Retinal pigment epithelial cell (primary cell): ENCODE measurements at regions not wholly inside any gene's neighbourhood (a gene's known extent, or its start where the extent isn't known, plus 50 kb on each side); places are given as distances from the start of the nearest gene placed in this dataset.

Experiments used
- DNase-seq: peaks from one replicate; pipeline ENCODE4 v3.0.0-alpha.2; 2010; ENCODE audit warnings: low read depth
- H3K4me3 ChIP-seq: 2 replicates; pipeline ENCODE4 v1.5.1; 2011; ENCODE audit warnings: mild to moderate bottlenecking, low read length, control low read depth, moderate library complexity
- CTCF ChIP-seq: conservative IDR thresholded peaks from 2 replicates; pipeline ENCODE4 v1.5.1; 2011; ENCODE audit warnings: low read depth, low read length, control low read depth, inconsistent platforms

GRCh38 chr3:182124716-182125115 is 413.0 kb downstream of the SOX2 start:
- DNase-seq: no peak
- TF ChIP-seq CTCF: no peak
- H3K4me3 ChIP-seq: no peak overlapping the region

GRCh38 chr3:182129740-182130139 is 418.0 kb downstream of the SOX2 start:
- no peak overlapping the region for H3K4me3 ChIP-seq
- TF ChIP-seq CTCF: no peak
- no peak for DNase-seq

GRCh38 chr3:182133752-182134151 is 422.0 kb downstream of the SOX2 start:
- TF ChIP-seq CTCF: no peak
- DNase-seq: no peak
- no peak overlapping the region for H3K4me3 ChIP-seq

- no peak for DNase-seq
- TF ChIP-seq CTCF: no peak
Measured at GRCh38 chr3:182135056-182135455, 423.3 kb downstream of the SOX2 start.

GRCh38 chr3:182136008-182136910 is 424.5 kb downstream of the SOX2 start:
- H3K4me3 ChIP-seq: no peak overlapping the region
- TF ChIP-seq CTCF: no peak
- DNase-seq: no peak

More at GRCh38 chr3:182135056-182135455, 423.3 kb downstream of the SOX2 start:
- no peak overlapping the region for H3K4me3 ChIP-seq

GRCh38 chr3:182138393-182138792 is 426.7 kb downstream of the SOX2 start:
- no peak for TF ChIP-seq CTCF
- no peak overlapping the region for H3K4me3 ChIP-seq
- no peak for DNase-seq
